GM12878 (cell line): ENCODE measurements at regions not wholly inside any gene's neighbourhood (a gene's known extent, or its start where the extent isn't known, plus 50 kb on each side); places are given as distances from the start of the nearest gene placed in this dataset.

Source experiments
- ATAC-seq: fragments of 200-7000 bp; cut with Tn5 transposase; 3 replicates; pipeline ENCODE4 v1.9.1; 2020; ENCODE audit warnings: mild to moderate bottlenecking, moderate library complexity
- BruUV-seq: library from RNA; stranded (reverse); fragments of 400-500 nt; replicated peaks from 2 replicates; lab custom pipeline; 2021; lab: Mats Ljungman, UMichigan
- CTCF ChIA-PET: fragments of 300-600 bp; sonication (Branson Sonifier 250); formaldehyde crosslinking; extraction: SDS; loops from one replicate; lab custom pipeline; 2021; ENCODE audit warnings: inconsistent platforms; lab: Yijun Ruan, JAX
- POLR2A ChIA-PET: fragments of 350-600 bp; formaldehyde crosslinking; extraction: SDS; loops from one replicate; lab custom pipeline; 2021; ENCODE audit warnings: inconsistent platforms; lab: Charles Lee
- RAD21 ChIA-PET: fragments of 300-600 bp; sonication (Branson Sonifier 250); formaldehyde crosslinking; loops from one replicate; lab custom pipeline; 2023; ENCODE audit warnings: antibody characterized with exemption; ENCODE audit not compliant: unreplicated experiment; lab: Charles Lee
- SMC1A ChIA-PET: fragments of 300-600 bp; sonication (Branson Sonifier 250); formaldehyde crosslinking; loops from one replicate; lab custom pipeline; 2023; ENCODE audit not compliant: unreplicated experiment, uncharacterized antibody; lab: Charles Lee
- DNase-seq: peaks from one replicate; pipeline ENCODE4 v3.0.0-alpha.2; 2011; ENCODE audit warnings: low read depth, low spot score
- FAIRE-seq: peaks from 3 replicates; lab custom pipeline; 2011; peaks lifted over from hg19 to GRCh38; lab: Jason Lieb, UNC
- H2AFZ ChIP-seq: 2 replicates; pipeline ENCODE4 v1.6.0; 2011; ENCODE audit warnings: low read depth, low read length, control low read depth; ENCODE audit not compliant: control insufficient read depth
- H3K27ac ChIP-seq: 2 replicates; pipeline ENCODE4 v1.5.1; 2011; ENCODE audit warnings: control low read depth; ENCODE audit not compliant: control insufficient read depth, insufficient read depth
- H3K27me3 ChIP-seq, 2 experiments: replicated peaks in 1 of 2; 2 replicates each; pipeline versions ENCODE4 v1.6.0 to v1.6.1; 2011; ENCODE audit warnings: low read length in 1 of 2; ENCODE audit not compliant: control insufficient read depth in 2 of 2, insufficient read depth in 2 of 2
- H3K36me3 ChIP-seq, 2 experiments: 2 replicates each; pipeline ENCODE4 v1.5.1; 2011; ENCODE audit warnings: low read length in 1 of 2; ENCODE audit not compliant: control insufficient read depth in 2 of 2, insufficient read depth in 2 of 2
- H3K4me1 ChIP-seq: 2 replicates; pipeline ENCODE4 v1.6.1; 2011; ENCODE audit warnings: mild to moderate bottlenecking, low read length, moderate library complexity, mixed read lengths; ENCODE audit not compliant: control insufficient read depth, insufficient read depth
- H3K4me2 ChIP-seq: 2 replicates; pipeline ENCODE4 v1.6.0; 2011; ENCODE audit warnings: control low read depth; ENCODE audit not compliant: control insufficient read depth, insufficient read depth
- H3K4me3 ChIP-seq: fragments of 200-600 bp; sonication (generic); 2 replicates; pipeline ENCODE4 v1.5.1; 2016
- H3K79me2 ChIP-seq: 2 replicates; pipeline ENCODE4 v1.6.0; 2011; ENCODE audit warnings: low read length; ENCODE audit not compliant: control insufficient read depth, insufficient read depth
- H3K9ac ChIP-seq: 2 replicates; pipeline ENCODE4 v1.8.0; 2011; ENCODE audit warnings: low read length, control low read depth, mixed read lengths; ENCODE audit not compliant: control insufficient read depth, insufficient read depth
- H3K9me3 ChIP-seq: replicated peaks from 3 replicates; pipeline ENCODE4 v1.5.1; 2011; ENCODE audit warnings: mild to moderate bottlenecking, low read length; ENCODE audit not compliant: control insufficient read depth, insufficient read depth
- H4K20me1 ChIP-seq: 2 replicates; pipeline ENCODE4 v1.6.0; 2011; ENCODE audit not compliant: control insufficient read depth, insufficient read depth
- ASH2L ChIP-seq: fragments of 300-600, 200-600 bp; sonication (generic); IDR thresholded peaks from 2 replicates; pipeline ENCODE4 v1.6.1; 2017; ENCODE audit warnings: low read depth, mild to moderate bottlenecking, borderline replicate concordance
- ATF7 ChIP-seq: fragments of 450-650 bp; IDR thresholded peaks from 2 replicates; pipeline ENCODE4 v1.6.1; 2016; ENCODE audit warnings: low read depth, mild to moderate bottlenecking
- BCL3 ChIP-seq: IDR thresholded peaks from 2 replicates; pipeline ENCODE4 v1.6.1; 2011; ENCODE audit warnings: borderline replicate concordance, low read depth, mild to moderate bottlenecking, moderate library complexity, low read length; ENCODE audit not compliant: insufficient read depth, poor library complexity, severe bottlenecking
- CUX1 ChIP-seq: IDR thresholded peaks from 2 replicates; pipeline ENCODE4 v1.6.1; 2012; ENCODE audit warnings: improper control_type of control experiment, low read depth, low read length; ENCODE audit not compliant: insufficient replicate concordance
- DPF2 ChIP-seq: fragments of 450-650 bp; IDR thresholded peaks from 2 replicates; pipeline ENCODE4 v1.6.1; 2017; ENCODE audit warnings: mild to moderate bottlenecking
- EGR1 ChIP-seq, 2 experiments: IDR thresholded peaks; 1 replicate in 1 of 2; 2 replicates in 1 of 2; pipeline ENCODE4 v1.6.1; 2011 to 2012; ENCODE audit warnings: low read depth in 2 of 2, low read length in 2 of 2, borderline replicate concordance in 1 of 2, mild to moderate bottlenecking in 1 of 2, moderate library complexity in 1 of 2
- FOS ChIP-seq: IDR thresholded peaks from 3 replicates; pipeline ENCODE4 v1.6.1; 2011; ENCODE audit warnings: borderline replicate concordance; ENCODE audit not compliant: insufficient read length; ENCODE audit errors: extremely low read depth
- KDM1A ChIP-seq: fragments of 200-600 bp; sonication (generic); IDR thresholded peaks from 2 replicates; pipeline ENCODE4 v1.6.1; 2016; ENCODE audit warnings: borderline replicate concordance
- MEF2A ChIP-seq: IDR thresholded peaks from 2 replicates; pipeline ENCODE4 v1.6.1; 2011; ENCODE audit warnings: low read depth, mild to moderate bottlenecking, low read length, moderate library complexity; ENCODE audit not compliant: insufficient read depth
- NFYA ChIP-seq: IDR thresholded peaks from 2 replicates; pipeline ENCODE4 v1.6.1; 2011; ENCODE audit warnings: low read depth, mild to moderate bottlenecking, low read length, improper control_type of control experiment, borderline replicate concordance
- STAT3 ChIP-seq: IDR thresholded peaks from 2 replicates; pipeline ENCODE4 v1.6.1; 2011; ENCODE audit warnings: low read depth, low read length, improper control_type of control experiment
- TBL1XR1 ChIP-seq: IDR thresholded peaks from 2 replicates; pipeline ENCODE4 v1.6.1; 2012; ENCODE audit warnings: low read depth, low read length, improper control_type of control experiment
- TCF3 ChIP-seq: IDR thresholded peaks from 2 replicates; pipeline ENCODE4 v1.6.1; 2012; ENCODE audit warnings: low read depth, mild to moderate bottlenecking, low read length, borderline replicate concordance; ENCODE audit not compliant: insufficient read depth
- WGBS: methylation state at CpG from one replicate; pipeline ENCODE4 v1.1.6; 2016; ENCODE audit warnings: low lambda C conversion rate; ENCODE audit not compliant: insufficient replicate concordance, insufficient coverage; ENCODE audit errors: missing lambda C conversion rate; 5-methylcytosine and 5-hydroxymethylcytosine counted together
- in situ Hi-C: fragments of 300-500 bp; cut with MboI; formaldehyde crosslinking; loops from 9 replicates; pipeline ENCODE4 v1.14.3; 2018; ENCODE audit warnings: mixed read lengths
- intact Hi-C: fragments of 100-400 bp; cut with micrococcal nuclease; formaldehyde crosslinking; loops from one replicate; pipeline ENCODE4 v1.14.2; 2022; ENCODE audit not compliant: unreplicated experiment
- TF ChIP-seq, protein P1 (sequence below): IDR thresholded peaks from 2 replicates; pipeline ENCODE4 v1.6.1; 2011; ENCODE audit warnings: low read depth, mild to moderate bottlenecking, low read length, moderate library complexity, borderline replicate concordance; ENCODE audit errors: extremely low read depth

GRCh38 chr17:13384626-13385025, 217.1 kb downstream of the HS3ST3A1 start (continued):
- TF ChIP-seq FOS (no peak), STAT3 (no peak), ATF7 (no peak), CUX1 (no peak), DPF2 (no peak), EGR1 (IDR thresholded peaks at IDR 0.05; ENCODE audit: borderline replicate concordance in 1 of 2, low read depth in 2 of 2, low read length in 2 of 2) (no peak)
- TF ChIP-seq, protein P1, sequence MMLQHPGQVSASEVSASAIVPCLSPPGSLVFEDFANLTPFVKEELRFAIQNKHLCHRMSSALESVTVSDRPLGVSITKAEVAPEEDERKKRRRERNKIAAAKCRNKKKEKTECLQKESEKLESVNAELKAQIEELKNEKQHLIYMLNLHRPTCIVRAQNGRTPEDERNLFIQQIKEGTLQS, result no peak
- TF ChIP-seq, all 136 proteins: peak for 0

- DNase-seq (no peak), ATAC-seq (no peak), FAIRE-seq (no peak)
- TF ChIP-seq BCL3 (no peak), ASH2L (no peak), KDM1A (no peak), NFYA (no peak), TCF3 (no peak), MEF2A (no peak), STAT3 (no peak), EGR1 (IDR thresholded peaks at IDR 0.05; ENCODE audit: borderline replicate concordance in 1 of 2, low read depth in 2 of 2, low read length in 2 of 2) (no peak), TBL1XR1 (no peak)
- Histone ChIP-seq H3K27me3 (no peaks in the 10 kb centered on the region), H3K9ac (no peak overlapping the region), H3K79me2 (no peaks in the 10 kb centered on the region), H3K36me3 (no peaks in the 10 kb centered on the region), H3K4me1 (no peaks in the 10 kb centered on the region), H3K9me3 (no peaks in the 10 kb centered on the region), H4K20me1 (no peaks in the 10 kb centered on the region), H3K27ac (no peak overlapping the region), H2AFZ (no peak overlapping the region), H3K4me3 (no peak overlapping the region), H3K4me2 (no peak overlapping the region)
- intact Hi-C loops, result no loop called here
- in situ Hi-C loops, result no loop called here
- SMC1A ChIA-PET, result interaction anchor here (1.1 kb wide), 1 partner anchor 9 kb away, joined by 3 read pairs; no protein-coding TSS in a partner anchor
- RAD21 ChIA-PET, result no interaction called here
- 0% methylated on average over 2 of the region's 2 CpGs for WGBS
- POLR2A ChIA-PET, result no interaction called here
- BruUV-seq, result no TSS peak
- CTCF ChIA-PET, result no interaction called here
Measured at GRCh38 chr17:13378361-13378760, 223.4 kb downstream of the HS3ST3A1 start.
